AG04449 (cell line): ENCODE measurements at regions not wholly inside any gene's neighbourhood (a gene's known extent, or its start where the extent isn't known, plus 50 kb on each side); places are given as distances from the start of the nearest gene placed in this dataset.

Source experiments
- CTCF ChIA-PET: fragments of 350-600 bp; formaldehyde crosslinking; extraction: SDS; loops from one replicate; lab custom pipeline; 2021; ENCODE audit warnings: antibody characterized with exemption; lab: Yijun Ruan, JAX
- POLR2A ChIA-PET: fragments of 400-600, 350-600 bp; formaldehyde crosslinking; extraction: SDS; loops from one replicate; lab custom pipeline; 2020; ENCODE audit warnings: antibody characterized with exemption, inconsistent platforms; lab: Yijun Ruan, JAX
- DNase-seq: peaks from one replicate; pipeline ENCODE4 v3.0.0-alpha.2; 2010; ENCODE audit warnings: low read depth, low spot score
- H3K4me3 ChIP-seq: 2 replicates; pipeline ENCODE4 v1.5.1; 2011; ENCODE audit warnings: low read depth, mild to moderate bottlenecking, control low read depth, low read length
- TF ChIP-seq, protein P1 (sequence below): IDR thresholded peaks from one replicate; pipeline ENCODE4 v1.5.1; 2011; ENCODE audit warnings: mild to moderate bottlenecking, moderate library complexity, low read length, control low read depth, inconsistent platforms; ENCODE audit not compliant: insufficient read depth; ENCODE audit errors: missing control alignments

DNA sequence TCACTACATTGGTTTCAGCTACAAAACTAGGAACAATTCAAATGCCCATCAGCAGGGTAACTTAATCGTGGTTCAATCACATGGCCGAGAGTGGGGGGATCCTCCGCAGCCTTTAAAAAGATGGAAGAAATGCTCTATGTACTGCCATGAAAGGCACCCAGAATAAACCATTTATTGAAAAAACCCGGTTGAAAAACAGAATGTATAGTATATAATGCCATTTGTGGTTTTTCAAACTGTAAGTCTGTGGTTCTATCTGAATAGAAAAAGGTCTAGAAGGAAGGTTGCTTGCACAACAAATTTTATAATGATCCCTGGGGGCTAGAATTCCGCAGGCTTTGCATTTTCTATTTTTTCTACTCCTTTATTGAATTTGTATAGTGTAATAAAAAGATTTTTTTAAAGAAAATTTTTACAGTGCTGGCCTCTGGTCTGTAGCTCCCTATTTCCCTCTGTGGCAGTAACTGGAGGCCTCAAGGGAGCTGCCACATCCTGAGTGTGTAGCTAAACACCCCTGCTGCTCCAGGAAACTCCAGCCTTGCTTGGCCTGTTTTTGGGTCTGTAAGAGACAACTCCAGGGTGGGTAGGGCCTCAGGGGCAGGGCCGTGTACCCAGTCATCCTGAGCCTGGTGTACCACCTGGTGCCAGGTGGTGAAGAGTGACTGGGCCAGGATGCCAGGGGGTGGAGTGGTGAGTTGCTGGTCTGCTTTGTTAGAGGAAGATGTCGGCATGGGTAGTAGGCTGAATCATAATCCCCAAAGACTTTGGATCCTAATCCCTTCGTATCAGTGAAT, 51.5 kb upstream of the EPS8L3 start:
- ChIA-PET CTCF (interaction anchor here (0.6 to 2.1 kb wide), 7 partner anchors 10 to 283 kb away, joined by 3 to 11 read pairs (median 5); partner anchors contain the start of gene AHCYL1), POLR2A (no interaction called here)
- TF ChIP-seq, protein P1, sequence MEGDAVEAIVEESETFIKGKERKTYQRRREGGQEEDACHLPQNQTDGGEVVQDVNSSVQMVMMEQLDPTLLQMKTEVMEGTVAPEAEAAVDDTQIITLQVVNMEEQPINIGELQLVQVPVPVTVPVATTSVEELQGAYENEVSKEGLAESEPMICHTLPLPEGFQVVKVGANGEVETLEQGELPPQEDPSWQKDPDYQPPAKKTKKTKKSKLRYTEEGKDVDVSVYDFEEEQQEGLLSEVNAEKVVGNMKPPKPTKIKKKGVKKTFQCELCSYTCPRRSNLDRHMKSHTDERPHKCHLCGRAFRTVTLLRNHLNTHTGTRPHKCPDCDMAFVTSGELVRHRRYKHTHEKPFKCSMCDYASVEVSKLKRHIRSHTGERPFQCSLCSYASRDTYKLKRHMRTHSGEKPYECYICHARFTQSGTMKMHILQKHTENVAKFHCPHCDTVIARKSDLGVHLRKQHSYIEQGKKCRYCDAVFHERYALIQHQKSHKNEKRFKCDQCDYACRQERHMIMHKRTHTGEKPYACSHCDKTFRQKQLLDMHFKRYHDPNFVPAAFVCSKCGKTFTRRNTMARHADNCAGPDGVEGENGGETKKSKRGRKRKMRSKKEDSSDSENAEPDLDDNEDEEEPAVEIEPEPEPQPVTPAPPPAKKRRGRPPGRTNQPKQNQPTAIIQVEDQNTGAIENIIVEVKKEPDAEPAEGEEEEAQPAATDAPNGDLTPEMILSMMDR = no peak
- H3K4me3 ChIP-seq = no peak overlapping the region
- no peak for DNase-seq

DNA sequence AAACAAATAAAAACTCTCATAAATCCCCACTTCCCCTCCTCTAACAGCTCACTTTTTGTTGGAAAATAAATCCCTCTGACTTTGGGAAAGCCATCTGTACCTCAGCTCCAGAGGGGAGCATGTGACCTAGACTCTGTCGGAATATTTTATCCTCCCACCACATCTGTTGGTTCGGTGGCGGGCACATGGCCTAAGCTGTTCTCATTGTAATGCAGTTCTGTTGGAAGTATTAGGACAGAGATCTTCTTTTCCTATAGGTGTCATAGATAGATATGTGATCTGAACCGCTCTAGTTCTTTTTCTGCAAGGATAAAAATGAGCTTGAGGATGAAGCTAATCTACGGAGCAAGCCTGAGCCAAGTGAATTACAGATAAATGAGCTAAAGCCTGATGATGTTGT, 50.5 kb upstream of the EPS8L3 start:
- CTCF ChIA-PET = interaction anchor here (0.6 to 1.7 kb wide), 6 partner anchors 9 to 282 kb away, joined by 3 to 7 read pairs (median 4); partner anchors contain the start of gene AHCYL1
- DNase-seq = no peak
- TF ChIP-seq, protein P1 = no peak

More for the DNA sequence above, 50.5 kb upstream of the EPS8L3 start:
- H3K4me3 ChIP-seq = no peak overlapping the region
- POLR2A ChIA-PET = no interaction called here
